Keratinocyte (primary cell): ENCODE measurements at regions not wholly inside any gene's neighbourhood (a gene's known extent, or its start where the extent isn't known, plus 50 kb on each side); places are given as distances from the start of the nearest gene placed in this dataset.

Experiments
- DNase-seq: peaks from one replicate; pipeline ENCODE4 v3.0.0-alpha.2; 2011; ENCODE audit warnings: low read depth, missing footprints, low spot score
- FAIRE-seq: peaks from 2 replicates; lab custom pipeline; 2011; peaks lifted over from hg19 to GRCh38; lab: Jason Lieb, UNC
- H2AFZ ChIP-seq: 2 replicates; pipeline ENCODE4 v1.6.0; 2012; ENCODE audit warnings: low read length, control low read depth, inconsistent platforms; ENCODE audit not compliant: control insufficient read depth
- H3K27ac ChIP-seq: 2 replicates; pipeline ENCODE4 v1.5.1; 2011; ENCODE audit warnings: low read length; ENCODE audit not compliant: control insufficient read depth, insufficient read depth
- H3K27me3 ChIP-seq: 3 replicates; pipeline ENCODE4 v1.6.0; 2011; ENCODE audit warnings: low read length; ENCODE audit not compliant: control insufficient read depth, insufficient read depth; ENCODE audit errors: extremely low read depth
- H3K36me3 ChIP-seq, 2 experiments: 2 replicates in 1 of 2; 3 replicates in 1 of 2; pipeline ENCODE4 v1.5.1; 2011; ENCODE audit warnings: low read length in 2 of 2, mild to moderate bottlenecking in 1 of 2; ENCODE audit not compliant: control insufficient read depth in 2 of 2, insufficient read depth in 2 of 2; ENCODE audit errors: extremely low read depth in 1 of 2
- H3K4me1 ChIP-seq: 3 replicates; pipeline ENCODE4 v1.5.1; 2011; ENCODE audit warnings: low read length; ENCODE audit not compliant: control insufficient read depth, insufficient read depth; ENCODE audit errors: extremely low read depth
- H3K4me2 ChIP-seq: 3 replicates; pipeline ENCODE4 v1.6.0; 2011; ENCODE audit warnings: low read depth, low read length; ENCODE audit not compliant: control insufficient read depth, insufficient read depth; ENCODE audit errors: extremely low read depth
- H3K4me3 ChIP-seq, 3 experiments: fragments of 200-600 bp in 1 of 3; sonication (generic) in 1 of 3; 2 replicates in 2 of 3; 3 replicates in 1 of 3; pipeline ENCODE4 v1.5.1; 2011 to 2016; ENCODE audit warnings: low read length in 3 of 3, mild to moderate bottlenecking in 3 of 3, control low read depth in 2 of 3, inconsistent platforms in 1 of 3, low read depth in 1 of 3, mixed read lengths in 1 of 3, mixed run types in 1 of 3, moderate library complexity in 1 of 3; ENCODE audit not compliant: control insufficient read depth in 2 of 3, insufficient read depth in 2 of 3; ENCODE audit errors: extremely low read depth in 1 of 3
- H3K79me2 ChIP-seq: 2 replicates; pipeline ENCODE4 v1.6.0; 2012; ENCODE audit warnings: low read length; ENCODE audit not compliant: control insufficient read depth, insufficient read depth
- H3K9ac ChIP-seq: 3 replicates; pipeline ENCODE4 v1.6.0; 2011; ENCODE audit warnings: low read length; ENCODE audit not compliant: control insufficient read depth, insufficient read depth; ENCODE audit errors: extremely low read depth
- H3K9me1 ChIP-seq: 3 replicates; pipeline ENCODE4 v1.6.0; 2011; ENCODE audit warnings: low read length; ENCODE audit not compliant: control insufficient read depth, insufficient read depth; ENCODE audit errors: extremely low read depth
- H3K9me3 ChIP-seq: 2 replicates; pipeline ENCODE4 v1.5.1; 2012; ENCODE audit warnings: low read depth, low read length; ENCODE audit not compliant: control insufficient read depth
- H4K20me1 ChIP-seq: 3 replicates; pipeline ENCODE4 v1.6.0; 2011; ENCODE audit warnings: low read length; ENCODE audit not compliant: control insufficient read depth, insufficient read depth; ENCODE audit errors: extremely low read depth
- EZH2 ChIP-seq: IDR thresholded peaks from one replicate; pipeline ENCODE4 v1.6.1; 2012; ENCODE audit warnings: inconsistent platforms, mild to moderate bottlenecking, low read length, moderate library complexity
- dilution Hi-C: fragments of 300-500 bp; cut with MboI; formaldehyde crosslinking; loops from one replicate; pipeline ENCODE4 v1.7.0; 2020; ENCODE audit warnings: low sequenced_read_pairs; ENCODE audit not compliant: extremely low pct_ligation_motif_present
- TF ChIP-seq, protein P1 (sequence below), 3 experiments: IDR thresholded peaks in 1 of 3; conservative IDR thresholded peaks in 1 of 3; optimal IDR thresholded peaks in 1 of 3; 2 replicates in 2 of 3; 3 replicates in 1 of 3; pipeline versions ENCODE3 to v1.5.1; 2011; ENCODE audit warnings: low read length in 3 of 3, mild to moderate bottlenecking in 3 of 3, moderate library complexity in 2 of 3, control low read depth in 1 of 3, inconsistent platforms in 1 of 3; ENCODE audit not compliant: insufficient read depth in 2 of 3; ENCODE audit errors: extremely low read depth in 1 of 3

GRCh38 chr3:178127221-178127620 is 409.0 kb upstream of the KCNMB2 start:
- no peak overlapping the region for H3K4me3 ChIP-seq
- H3K9me3 ChIP-seq: no peaks in the 10 kb centered on the region
- no peaks in the 10 kb centered on the region for H3K4me1 ChIP-seq
- H4K20me1 ChIP-seq: no peaks in the 10 kb centered on the region
- no peaks in the 10 kb centered on the region for H3K79me2 ChIP-seq
- TF ChIP-seq, protein P1, sequence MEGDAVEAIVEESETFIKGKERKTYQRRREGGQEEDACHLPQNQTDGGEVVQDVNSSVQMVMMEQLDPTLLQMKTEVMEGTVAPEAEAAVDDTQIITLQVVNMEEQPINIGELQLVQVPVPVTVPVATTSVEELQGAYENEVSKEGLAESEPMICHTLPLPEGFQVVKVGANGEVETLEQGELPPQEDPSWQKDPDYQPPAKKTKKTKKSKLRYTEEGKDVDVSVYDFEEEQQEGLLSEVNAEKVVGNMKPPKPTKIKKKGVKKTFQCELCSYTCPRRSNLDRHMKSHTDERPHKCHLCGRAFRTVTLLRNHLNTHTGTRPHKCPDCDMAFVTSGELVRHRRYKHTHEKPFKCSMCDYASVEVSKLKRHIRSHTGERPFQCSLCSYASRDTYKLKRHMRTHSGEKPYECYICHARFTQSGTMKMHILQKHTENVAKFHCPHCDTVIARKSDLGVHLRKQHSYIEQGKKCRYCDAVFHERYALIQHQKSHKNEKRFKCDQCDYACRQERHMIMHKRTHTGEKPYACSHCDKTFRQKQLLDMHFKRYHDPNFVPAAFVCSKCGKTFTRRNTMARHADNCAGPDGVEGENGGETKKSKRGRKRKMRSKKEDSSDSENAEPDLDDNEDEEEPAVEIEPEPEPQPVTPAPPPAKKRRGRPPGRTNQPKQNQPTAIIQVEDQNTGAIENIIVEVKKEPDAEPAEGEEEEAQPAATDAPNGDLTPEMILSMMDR (optimal IDR thresholded peaks at IDR 0.05 in 1 of 3, IDR thresholded peaks at IDR 0.05 in 1 of 3, conservative IDR thresholded peaks at IDR 0.05 in 1 of 3; ENCODE audit: extremely low read depth in 1 of 3, insufficient read depth in 2 of 3, low read length in 3 of 3): no peak
- no peak for TF ChIP-seq EZH2
- no peak overlapping the region for H2AFZ ChIP-seq
- no peaks in the 10 kb centered on the region for H3K9me1 ChIP-seq
- FAIRE-seq: no peak
- no peak for DNase-seq
- no peaks in the 10 kb centered on the region for H3K27me3 ChIP-seq
- no peak overlapping the region for H3K4me2 ChIP-seq
- no peak overlapping the region for H3K27ac ChIP-seq
- no peak overlapping the region for H3K9ac ChIP-seq
- no peaks in the 10 kb centered on the region for H3K36me3 ChIP-seq
- dilution Hi-C loops: no loop called here

- H2AFZ ChIP-seq: no peak overlapping the region
- H3K4me3 ChIP-seq: no peak overlapping the region
- H3K36me3 ChIP-seq: no peaks in the 10 kb centered on the region
- H3K4me2 ChIP-seq: no peak overlapping the region
- H3K79me2 ChIP-seq: no peaks in the 10 kb centered on the region
- FAIRE-seq (peak; percentile 46), DNase-seq (no peak)
- no peaks in the 10 kb centered on the region for H3K27me3 ChIP-seq
- H3K9me1 ChIP-seq: no peaks in the 10 kb centered on the region
- no peaks in the 10 kb centered on the region for H4K20me1 ChIP-seq
- no peak overlapping the region for H3K9ac ChIP-seq
- no peaks in the 10 kb centered on the region for H3K9me3 ChIP-seq
- dilution Hi-C loops: no loop called here
- no peak overlapping the region for H3K27ac ChIP-seq
- TF ChIP-seq EZH2: no peak
- TF ChIP-seq, protein P1 (optimal IDR thresholded peaks at IDR 0.05 in 1 of 3, IDR thresholded peaks at IDR 0.05 in 1 of 3, conservative IDR thresholded peaks at IDR 0.05 in 1 of 3; ENCODE audit: extremely low read depth in 1 of 3, insufficient read depth in 2 of 3, low read length in 3 of 3): no peak
- no peaks in the 10 kb centered on the region for H3K4me1 ChIP-seq
Measured at GRCh38 chr3:178129109-178129508, 407.1 kb upstream of the KCNMB2 start.
